GM12865 (cell line): ENCODE measurements at regions not wholly inside any gene's neighbourhood (a gene's known extent, or its start where the extent isn't known, plus 50 kb on each side); places are given as distances from the start of the nearest gene placed in this dataset.

Experiments
- DNase-seq: peaks from one replicate; pipeline ENCODE4 v3.0.0; 2010; ENCODE audit warnings: low read depth
- H3K4me3 ChIP-seq: 2 replicates; pipeline ENCODE4 v1.5.1; 2011; ENCODE audit warnings: mild to moderate bottlenecking, low read depth, low read length, control low read depth
- TF ChIP-seq, protein P1 (sequence below): IDR thresholded peaks from 2 replicates; pipeline ENCODE4 v1.5.1; 2011; ENCODE audit warnings: low read length, control low read depth, low read depth, inconsistent platforms; ENCODE audit not compliant: insufficient read depth; ENCODE audit errors: missing control alignments

DNA sequence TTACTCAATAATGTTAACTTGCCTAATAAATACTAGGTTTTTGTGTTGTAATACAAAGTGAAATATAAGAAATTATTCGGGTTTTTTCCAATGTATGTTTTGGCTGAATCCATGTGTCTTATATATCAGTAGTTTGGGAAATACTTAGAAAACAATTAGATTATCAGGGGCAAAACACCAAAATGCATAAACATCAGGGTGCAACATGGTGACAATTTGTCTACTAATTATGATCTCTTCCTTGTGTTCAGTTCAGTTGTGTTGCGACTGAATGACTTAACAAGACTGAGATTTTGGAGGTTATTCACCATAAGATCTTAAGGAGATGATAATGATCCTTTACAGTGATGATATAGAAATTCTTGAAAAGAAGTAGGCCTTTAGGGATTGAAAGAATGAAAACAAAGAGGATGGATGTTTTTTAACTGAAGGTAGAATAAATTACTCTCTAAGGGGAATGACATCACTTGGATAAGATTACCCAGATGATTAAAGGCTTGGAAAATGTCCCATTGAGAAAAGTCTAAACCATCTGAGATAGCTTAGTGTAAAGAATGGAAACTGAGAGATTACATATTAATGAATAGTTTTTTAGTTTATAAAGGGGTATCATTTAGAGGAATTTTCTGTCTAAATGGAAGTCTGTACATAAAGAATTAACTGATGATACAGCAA, 415.8 kb downstream of the SPATA31D1 start:
- H3K4me3 ChIP-seq: no peak overlapping the region
- TF ChIP-seq, protein P1, sequence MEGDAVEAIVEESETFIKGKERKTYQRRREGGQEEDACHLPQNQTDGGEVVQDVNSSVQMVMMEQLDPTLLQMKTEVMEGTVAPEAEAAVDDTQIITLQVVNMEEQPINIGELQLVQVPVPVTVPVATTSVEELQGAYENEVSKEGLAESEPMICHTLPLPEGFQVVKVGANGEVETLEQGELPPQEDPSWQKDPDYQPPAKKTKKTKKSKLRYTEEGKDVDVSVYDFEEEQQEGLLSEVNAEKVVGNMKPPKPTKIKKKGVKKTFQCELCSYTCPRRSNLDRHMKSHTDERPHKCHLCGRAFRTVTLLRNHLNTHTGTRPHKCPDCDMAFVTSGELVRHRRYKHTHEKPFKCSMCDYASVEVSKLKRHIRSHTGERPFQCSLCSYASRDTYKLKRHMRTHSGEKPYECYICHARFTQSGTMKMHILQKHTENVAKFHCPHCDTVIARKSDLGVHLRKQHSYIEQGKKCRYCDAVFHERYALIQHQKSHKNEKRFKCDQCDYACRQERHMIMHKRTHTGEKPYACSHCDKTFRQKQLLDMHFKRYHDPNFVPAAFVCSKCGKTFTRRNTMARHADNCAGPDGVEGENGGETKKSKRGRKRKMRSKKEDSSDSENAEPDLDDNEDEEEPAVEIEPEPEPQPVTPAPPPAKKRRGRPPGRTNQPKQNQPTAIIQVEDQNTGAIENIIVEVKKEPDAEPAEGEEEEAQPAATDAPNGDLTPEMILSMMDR: no peak
- DNase-seq: no peak

DNA sequence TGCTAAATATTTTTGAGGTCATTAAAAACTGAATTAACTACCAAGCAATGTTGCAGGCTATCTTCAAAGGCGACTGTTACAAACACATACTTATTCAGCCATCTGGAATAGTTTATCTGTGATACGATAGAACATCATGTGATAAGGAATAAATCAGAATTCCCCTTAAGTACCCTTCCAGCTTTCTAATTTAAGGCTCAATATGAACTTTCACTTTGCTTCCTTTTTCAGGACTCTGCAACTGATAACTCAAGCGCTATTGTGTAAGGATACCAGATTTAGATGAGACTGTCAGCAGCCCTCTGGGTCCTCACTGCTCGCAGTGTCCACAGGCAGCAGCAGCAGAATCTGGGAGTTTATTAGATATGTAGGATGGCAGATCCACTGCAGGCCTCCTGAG, 416.3 kb downstream of the SPATA31D1 start:
- TF ChIP-seq, protein P1: no peak
- no peak overlapping the region for H3K4me3 ChIP-seq
- no peak for DNase-seq

DNA sequence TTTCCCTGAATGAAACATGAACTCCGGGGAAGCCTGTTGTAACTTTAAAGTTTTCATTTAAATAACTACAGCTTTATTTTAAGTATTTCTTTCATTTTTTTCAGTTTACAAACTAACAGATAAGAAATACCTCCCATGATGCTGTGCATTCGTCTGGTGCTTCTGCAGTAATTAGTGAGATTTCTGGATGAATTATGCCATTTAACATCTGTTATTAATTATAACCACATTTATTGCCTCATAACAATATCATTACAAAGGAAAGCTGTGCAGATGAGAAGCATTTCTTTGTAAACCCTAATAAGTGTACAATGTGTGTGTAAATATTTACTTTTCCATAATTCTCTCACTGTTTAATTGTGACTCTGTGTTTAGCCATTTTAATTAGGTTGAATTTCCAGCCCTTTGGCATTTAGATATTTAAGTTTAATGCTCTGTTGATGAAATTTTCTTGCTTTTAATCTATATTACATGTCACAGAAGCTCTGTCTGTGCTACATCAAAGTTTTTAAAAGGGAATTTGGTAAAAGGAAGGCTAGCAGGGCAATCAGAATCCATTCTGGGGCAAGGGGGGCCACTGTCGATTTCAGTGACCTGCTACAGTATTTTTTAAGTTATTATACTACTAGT, 418.0 kb downstream of the SPATA31D1 start:
- no peak overlapping the region for H3K4me3 ChIP-seq
- TF ChIP-seq, protein P1: no peak
- no peak for DNase-seq

DNA sequence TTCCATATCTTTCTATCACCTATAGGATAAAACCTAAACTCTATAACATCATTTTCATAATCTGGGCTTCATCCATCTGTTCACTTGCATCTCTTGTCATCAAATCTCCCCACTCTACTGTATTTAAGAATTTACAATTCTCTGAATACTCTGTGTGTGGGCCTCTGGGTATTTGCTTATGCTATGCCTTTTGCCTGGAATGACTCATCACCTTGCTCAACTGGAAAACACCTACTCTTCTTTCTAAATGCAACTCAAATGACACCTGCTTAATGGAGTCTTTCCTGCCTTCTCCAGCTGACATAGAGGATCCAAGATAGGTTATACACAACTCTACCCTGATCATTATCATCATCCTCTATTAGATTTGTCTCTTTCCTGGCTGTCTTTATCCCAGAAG, 421.7 kb downstream of the SPATA31D1 start:
- peak; percentile 65 for DNase-seq
- no peak overlapping the region for H3K4me3 ChIP-seq
- TF ChIP-seq, protein P1: no peak

DNA sequence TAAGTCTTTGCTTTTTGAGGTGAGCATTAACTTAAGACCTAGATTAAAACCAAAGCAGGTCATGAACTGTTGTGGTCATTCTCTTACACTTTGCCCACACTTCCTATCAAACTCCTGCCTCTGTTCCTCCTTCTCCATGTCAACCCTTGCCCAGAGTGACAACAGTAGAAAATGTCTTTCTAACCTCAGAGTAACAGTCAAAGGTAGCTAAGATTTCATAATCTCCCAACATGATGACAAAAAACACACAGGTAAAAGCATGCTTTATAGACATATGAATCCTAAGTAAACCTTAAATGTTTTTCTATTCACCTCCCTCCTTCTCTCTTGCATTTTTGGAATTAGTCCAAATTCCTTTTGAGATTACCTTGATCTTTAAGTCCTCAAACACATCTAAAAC, 422.3 kb downstream of the SPATA31D1 start:
- no peak overlapping the region for H3K4me3 ChIP-seq
- TF ChIP-seq, protein P1: no peak

DNA sequence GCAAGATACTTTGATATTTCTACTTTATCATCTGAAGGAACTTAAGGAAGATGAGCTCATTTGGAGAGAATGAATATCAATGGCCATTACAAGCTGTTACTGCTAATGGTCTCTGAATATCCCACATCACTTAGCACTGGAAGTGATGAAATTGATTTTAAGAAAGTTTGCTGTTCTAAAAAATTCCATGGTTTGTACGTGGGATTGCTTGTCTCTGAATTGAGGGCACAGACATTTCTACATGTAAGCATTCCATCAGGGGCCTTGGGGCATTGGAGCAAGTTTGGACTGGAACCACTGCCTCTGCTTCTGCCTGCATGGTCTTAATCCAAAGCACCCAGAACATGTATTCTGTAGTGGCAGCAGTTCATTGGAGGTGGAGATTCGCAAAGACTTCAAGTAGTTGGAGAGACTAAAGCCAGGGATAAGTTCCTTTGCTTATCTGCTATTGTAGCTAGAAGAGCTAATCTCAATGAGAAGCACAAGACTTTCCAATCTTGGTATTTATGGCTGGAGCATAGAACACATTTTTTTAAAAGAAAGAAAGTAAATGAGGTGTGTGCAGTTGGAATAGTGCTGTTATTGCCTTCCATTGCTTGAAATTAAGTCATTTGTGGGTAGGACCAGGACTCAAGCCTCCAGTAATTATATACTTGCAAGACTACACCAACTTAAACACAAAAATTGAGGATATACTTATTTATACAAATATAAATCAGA, 424.2 kb downstream of the SPATA31D1 start:
- no peak overlapping the region for H3K4me3 ChIP-seq
- TF ChIP-seq, protein P1: no peak
- DNase-seq: no peak

More for the DNA sequence above, 422.3 kb downstream of the SPATA31D1 start:
- no peak for DNase-seq

DNA sequence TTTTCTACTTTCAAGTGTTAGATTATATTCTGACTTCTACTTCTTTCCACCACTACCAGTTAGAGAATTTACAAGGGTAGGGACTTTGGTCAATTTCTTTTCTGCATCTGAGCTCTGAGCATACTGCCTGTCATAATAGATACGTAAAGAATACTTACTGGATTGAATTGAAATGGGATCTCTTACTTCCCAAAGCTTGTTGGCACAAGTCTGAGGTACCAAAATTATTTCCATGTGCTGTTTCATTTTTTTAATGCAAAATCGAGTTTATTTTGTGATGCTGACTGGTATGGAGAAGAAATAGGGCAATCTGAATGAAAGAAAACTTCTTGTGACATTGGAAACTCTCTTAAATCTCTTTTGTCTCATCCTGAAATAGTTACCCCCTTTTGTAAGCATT, 428.9 kb downstream of the SPATA31D1 start:
- no peak overlapping the region for H3K4me3 ChIP-seq
- no peak for DNase-seq
- TF ChIP-seq, protein P1: no peak
